Left renal cortex interstitium (tissue), 4 donors: ENCODE measurements at regions not wholly inside any gene's neighbourhood (a gene's known extent, or its start where the extent isn't known, plus 50 kb on each side); places are given as distances from the start of the nearest gene placed in this dataset.

ENCODE experiments used
- DNase-seq, 4 donors: peaks; one replicate each; pipeline ENCODE4 v3.0.0-alpha.2; 2013; ENCODE audit warnings: low read depth in 4 of 4, low spot score in 2 of 4, missing footprints in 1 of 4

DNA sequence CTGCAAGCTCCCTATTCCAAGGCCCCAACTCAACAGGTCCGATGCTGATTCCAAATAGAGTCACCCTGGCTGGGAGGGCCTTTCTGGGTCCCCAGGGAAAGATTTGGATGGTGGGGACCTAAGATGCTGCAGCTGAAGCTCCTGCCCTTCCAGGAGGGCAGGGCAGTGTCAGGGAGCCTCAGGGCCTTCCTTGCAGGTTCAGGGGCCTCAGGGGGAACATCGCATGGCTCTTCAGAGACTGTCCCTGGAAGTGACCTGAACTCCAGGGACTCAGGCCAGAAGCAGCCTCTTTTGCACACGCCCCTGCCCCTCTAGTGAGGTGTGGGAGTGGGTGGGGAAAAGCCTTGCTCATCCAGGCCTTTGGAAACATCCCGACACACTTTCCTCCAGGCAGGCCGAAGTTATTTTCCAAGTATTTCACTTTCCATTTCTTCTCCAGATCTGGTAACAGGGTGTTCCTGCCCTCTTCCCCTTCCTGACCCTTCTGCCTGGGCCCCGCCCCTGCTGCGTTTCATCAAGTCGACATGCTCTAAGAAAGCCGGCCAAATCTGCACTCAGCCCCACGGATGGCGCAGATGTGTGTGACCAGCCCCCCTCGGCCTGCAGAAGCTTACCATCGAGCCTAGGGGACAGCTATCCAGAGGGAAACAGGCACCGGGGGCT, 159.5 kb downstream of the FGF18 start:
- DNase-seq, result no peak

GRCh38 chr5:171579976-171580411, 160.5 kb downstream of the FGF18 start:
- DNase-seq, result no peak

DNA sequence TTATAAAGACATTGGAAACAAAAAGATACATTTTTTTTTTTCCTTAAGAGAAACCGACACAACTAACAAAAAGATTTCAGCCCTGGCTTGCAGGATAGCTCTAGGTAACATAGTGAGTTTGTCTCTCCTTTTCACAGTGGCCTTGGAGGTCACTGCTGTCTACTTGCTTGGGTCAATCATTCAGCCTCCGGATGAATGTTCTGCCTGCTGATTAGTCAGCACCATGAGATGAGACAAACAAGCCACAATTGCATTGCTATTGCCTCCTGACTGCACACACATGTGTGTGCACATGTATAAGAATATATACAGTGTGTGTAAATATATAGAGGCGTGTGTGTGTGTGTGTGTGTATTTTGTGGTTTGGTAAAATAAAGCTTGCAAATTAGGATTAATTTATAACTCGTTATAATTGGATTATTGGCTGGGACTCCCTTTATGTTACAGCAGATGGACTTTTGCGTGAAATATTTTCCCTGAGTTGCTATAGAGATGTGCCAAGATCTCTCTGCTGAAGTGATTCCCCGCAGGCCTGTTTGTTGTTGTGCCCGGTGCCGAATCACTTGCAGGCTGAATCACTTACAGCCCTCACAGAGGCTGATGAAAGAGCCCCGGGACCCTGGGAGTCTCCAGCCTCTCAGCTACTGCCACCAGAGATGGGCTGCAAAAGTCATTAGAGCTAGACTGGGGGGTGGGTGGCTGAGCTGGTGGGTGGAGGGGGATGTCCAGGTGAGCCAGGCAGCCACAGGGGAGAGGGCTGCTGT, 161.2 kb downstream of the FGF18 start:
- DNase-seq, result no peak

DNA sequence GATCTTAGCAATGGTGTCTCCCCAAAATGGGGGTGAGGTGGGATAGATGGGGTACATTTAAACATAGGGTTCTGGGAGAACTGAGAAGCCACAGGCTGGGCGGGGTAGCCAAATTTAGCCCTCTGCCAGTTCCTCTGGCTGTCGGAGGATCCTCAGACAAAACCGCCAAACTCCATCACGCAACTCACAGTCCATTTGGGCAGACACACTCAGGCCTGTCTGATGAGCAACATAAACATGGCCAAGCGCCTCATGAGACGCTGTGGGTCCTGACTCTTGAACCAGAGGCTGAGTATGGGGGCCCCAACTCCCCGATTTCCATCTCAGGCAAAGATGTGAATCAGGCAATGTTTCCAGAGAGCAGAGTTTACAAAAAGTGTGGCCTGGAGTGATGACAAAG, 162.3 kb downstream of the FGF18 start:
- DNase-seq, result no peak

GRCh38 chr5:171582849-171583248, 163.4 kb downstream of the FGF18 start:
- DNase-seq, result no peak

DNA sequence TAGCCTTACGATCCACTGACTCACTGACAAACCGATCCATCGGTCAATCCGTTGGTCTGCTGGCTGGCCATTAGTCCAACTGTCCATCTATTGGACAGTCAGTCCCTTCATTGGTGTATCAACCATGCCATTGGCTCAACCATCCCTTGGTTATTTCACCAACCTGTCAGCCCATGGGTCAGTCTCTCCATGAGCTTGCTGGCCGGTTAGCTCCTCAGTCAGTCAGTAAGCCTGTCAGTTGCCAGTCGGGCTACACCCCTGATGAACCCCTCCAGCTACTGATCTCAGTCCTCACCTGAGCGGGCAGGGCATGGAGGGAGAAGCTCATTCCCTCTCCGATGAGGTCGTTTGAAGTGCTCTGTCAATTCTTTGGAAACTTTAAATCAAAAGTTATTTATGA, 166.5 kb downstream of the FGF18 start:
- DNase-seq, result no peak

GRCh38 chr5:171586436-171586835, 167.0 kb downstream of the FGF18 start:
- no peak for DNase-seq

DNA sequence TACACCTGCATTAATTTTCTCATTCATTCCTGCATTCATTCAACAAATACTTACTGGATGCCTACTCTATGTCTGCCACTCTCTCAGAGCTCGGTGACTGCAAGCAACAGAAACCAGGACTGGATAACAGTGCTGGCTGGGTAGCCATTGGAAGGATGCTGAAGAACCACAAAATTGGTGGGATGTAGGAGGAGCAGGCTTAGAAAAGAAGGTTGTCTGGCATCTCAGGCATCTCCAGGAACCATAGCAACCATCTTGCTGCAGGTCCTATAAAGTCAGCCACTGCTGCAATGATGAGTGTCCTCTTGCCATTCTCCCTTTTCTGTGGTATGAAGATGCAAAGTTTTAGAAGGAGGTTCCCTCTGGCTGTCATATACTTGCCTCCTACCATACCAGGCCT, 168.6 kb downstream of the FGF18 start:
- no peak for DNase-seq

- DNase-seq, result no peak
Measured at GRCh38 chr5:171588790-171589189, 169.3 kb downstream of the FGF18 start.

- no peak for DNase-seq
Measured at GRCh38 chr5:171589461-171589860, 170.0 kb downstream of the FGF18 start.

GRCh38 chr5:171592076-171592475, 172.6 kb downstream of the FGF18 start:
- DNase-seq, result no peak

DNA sequence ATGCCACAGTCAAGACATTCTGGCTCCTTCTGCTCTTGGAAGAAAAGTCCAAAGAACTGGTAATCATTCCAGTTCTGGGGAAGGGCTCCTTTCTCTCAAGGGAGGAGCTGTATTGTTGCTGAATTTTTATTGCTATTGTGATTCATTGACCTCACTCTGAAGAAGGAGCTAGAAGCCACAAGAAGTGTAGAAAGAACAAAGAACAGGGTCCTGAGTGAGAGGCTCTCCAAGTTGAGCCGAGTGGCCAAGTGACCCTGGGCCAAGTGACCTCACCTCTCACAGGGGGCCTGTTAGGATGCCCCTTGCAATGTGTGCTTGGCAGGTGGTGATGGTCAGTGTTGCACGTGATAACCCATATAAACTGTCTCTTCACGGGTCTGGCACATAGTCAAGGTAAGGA, 173.3 kb downstream of the FGF18 start:
- DNase-seq, result no peak

- DNase-seq, result no peak
Measured at GRCh38 chr5:171593401-171593800, 174.0 kb downstream of the FGF18 start.

- no peak for DNase-seq
Measured at GRCh38 chr5:171593976-171594375, 174.5 kb downstream of the FGF18 start.

DNA sequence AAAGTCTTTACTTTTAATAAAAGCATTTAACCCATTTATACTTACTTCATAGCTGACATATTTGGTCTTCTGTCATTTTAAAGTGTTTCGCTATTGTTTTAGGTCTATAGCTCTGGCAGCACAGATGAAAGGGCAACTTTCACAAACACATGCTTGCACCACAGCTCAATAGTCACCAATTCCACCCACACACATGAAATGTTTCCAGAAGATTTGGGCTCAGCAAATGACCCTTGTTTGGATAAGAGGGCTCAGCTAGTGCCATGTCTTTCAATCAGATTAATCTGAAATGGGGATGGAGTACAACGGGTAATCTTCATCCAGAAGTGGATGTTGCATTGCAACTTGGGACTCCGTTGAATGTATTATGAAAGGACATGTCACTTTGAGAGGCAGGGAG, 176.0 kb downstream of the FGF18 start:
- no peak for DNase-seq

- DNase-seq, result no peak
Measured at GRCh38 chr5:171595801-171596231, 176.4 kb downstream of the FGF18 start.

DNA sequence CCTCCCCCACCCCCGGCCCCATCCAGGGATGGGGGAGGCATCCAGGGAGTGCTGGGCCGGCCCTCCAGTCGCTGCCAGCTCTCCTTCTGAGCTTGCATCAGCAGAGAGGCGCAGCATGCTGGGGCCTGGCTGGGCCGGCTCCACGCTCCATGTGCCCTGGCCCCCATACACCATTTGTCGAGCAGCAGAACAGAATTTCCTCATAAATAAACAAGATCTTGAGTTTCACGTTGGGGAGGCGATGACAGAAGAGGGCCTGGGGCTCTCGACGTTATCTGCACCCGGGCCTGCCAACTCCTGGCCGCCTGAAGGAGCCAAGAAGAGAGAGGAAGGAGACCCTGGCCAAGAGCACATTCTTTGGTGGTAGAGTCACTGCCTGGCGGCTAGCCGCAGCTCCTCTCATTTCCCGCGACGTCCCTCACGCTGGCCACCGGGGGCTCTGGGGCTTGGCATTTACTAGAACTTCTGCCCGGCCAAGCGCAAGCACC, 177.0 kb downstream of the FGF18 start:
- no peak for DNase-seq

DNA sequence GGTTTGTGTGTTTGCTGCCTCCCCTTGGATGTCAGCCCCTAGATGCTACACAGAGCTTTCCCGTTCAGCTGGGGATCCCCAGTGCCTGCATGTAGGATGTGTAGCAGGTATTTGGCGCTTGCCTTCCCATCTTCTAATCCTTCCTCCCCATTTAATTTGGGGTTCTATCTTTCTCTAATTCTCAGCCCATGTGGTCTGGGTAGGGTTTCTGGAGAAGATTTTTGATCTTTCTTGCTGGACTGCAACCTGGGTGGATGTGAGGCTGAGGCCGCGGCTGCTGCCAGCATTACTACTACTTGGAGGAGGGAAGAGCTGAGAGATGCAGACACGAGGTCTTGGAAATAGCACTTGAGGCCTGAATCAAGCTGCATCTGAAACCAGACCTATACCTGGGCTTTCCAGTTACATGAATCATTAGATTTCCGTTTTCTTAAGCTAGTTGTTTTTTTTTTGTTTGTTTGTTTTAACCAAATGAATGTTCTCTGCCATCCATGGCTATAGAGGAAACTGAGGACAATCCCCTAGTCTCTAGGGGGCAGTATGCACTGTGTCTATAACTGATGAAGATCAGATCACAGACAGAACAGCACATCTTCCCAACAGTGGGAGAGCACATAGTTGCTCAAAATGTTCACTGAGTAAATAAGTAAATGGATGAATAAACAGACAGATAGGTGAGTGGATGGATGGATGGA, 178.6 kb downstream of the FGF18 start:
- no peak for DNase-seq

DNA sequence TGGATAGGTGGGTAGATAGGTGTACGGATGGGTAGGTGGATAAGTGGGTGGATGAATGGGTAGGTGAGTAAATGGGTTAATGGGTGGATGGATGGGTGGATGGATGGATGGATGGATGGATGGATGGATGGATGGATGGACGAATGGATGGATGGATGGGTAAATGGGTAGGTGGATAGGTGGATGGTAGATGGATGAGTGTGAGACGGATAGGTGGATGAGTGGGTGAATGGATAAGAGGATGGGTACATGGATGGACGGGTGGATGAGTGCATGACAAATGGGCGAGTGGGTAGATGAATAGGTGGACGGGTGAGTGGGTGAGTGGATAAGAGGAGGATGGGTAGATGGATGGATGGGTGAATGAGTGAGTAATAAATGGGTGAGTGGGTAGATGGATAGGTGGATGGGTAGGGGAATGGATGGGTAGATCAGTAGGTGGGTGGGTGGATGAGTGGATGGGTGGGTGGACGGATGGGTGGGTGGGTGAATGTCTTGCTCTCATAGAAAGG, 179.2 kb downstream of the FGF18 start:
- no peak for DNase-seq

GRCh38 chr5:171599411-171599810, 180.0 kb downstream of the FGF18 start:
- no peak for DNase-seq

DNA sequence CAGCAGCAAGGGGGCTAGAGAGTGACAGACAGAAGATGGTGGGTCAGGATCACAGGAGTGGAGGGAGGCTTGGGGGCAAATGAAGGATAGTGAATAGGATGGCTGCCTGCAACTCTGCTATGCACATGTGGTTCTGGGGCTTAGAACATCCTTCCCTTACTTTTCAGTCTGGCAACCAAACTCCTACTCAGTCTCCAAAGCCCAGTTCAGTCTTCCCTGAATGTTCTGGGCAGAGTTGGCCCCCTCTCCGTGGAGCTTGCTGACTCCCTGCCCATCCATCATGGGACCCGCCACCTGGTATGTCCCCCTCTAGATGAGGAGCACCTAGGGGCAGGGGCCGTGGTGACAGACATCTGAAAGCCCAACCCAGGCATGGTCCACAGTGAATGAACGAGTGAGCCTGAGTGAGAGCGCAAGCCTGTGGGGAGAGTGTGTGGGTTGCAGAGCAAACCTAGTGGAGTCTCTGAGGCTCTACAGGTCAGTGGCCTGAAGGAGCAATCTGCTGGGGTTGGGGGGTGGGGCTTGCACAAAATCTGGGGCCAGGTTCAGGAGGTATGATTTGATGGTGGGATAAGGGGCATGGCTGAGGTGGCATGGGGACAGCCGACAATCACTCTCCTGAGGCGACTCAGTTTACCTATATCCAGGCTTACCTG, 180.6 kb downstream of the FGF18 start:
- no peak for DNase-seq
